ENCODE measurements at regions not wholly inside any gene's neighbourhood (a gene's known extent, or its start where the extent isn't known, plus 50 kb on each side); places are given as distances from the start of the nearest gene placed in this dataset.
"Not testable (repeated sequence)": the region's sequence is repeated elsewhere in the genome, so short reads cannot be mapped to it uniquely, and the experiment has no call there.

GRCh38 chr10:31188792-31189406, 130.1 kb upstream of the ZEB1 start:
- DNase-seq: no peak

GRCh38 chr10:31190488-31190887, 128.5 kb upstream of the ZEB1 start:
- DNase-seq: no peak

GRCh38 chr10:31192475-31192874, 126.5 kb upstream of the ZEB1 start:
- DNase-seq: no peak

GRCh38 chr10:31194986-31195385, 124.0 kb upstream of the ZEB1 start:
- DNase-seq: peak; percentile 95

GRCh38 chr10:31197886-31198285, 121.1 kb upstream of the ZEB1 start:
- no peak for DNase-seq

GRCh38 chr10:31204090-31204489, 114.9 kb upstream of the ZEB1 start:
- DNase-seq: no peak

GRCh38 chr10:31207636-31208035, 111.4 kb upstream of the ZEB1 start:
- no peak for DNase-seq

GRCh38 chr10:31209478-31209877, 109.5 kb upstream of the ZEB1 start:
- DNase-seq: no peak

GRCh38 chr10:31210190-31210589, 108.8 kb upstream of the ZEB1 start:
- no peak for DNase-seq

GRCh38 chr10:31213959-31214358, 105.1 kb upstream of the ZEB1 start:
- no peak for DNase-seq

- no peak for DNase-seq
Observed at GRCh38 chr10:31215052-31215451, 104.0 kb upstream of the ZEB1 start.

- DNase-seq: no peak
Observed at GRCh38 chr10:31219306-31219705, 99.7 kb upstream of the ZEB1 start.

GRCh38 chr10:31228780-31229179, 90.2 kb upstream of the ZEB1 start:
- DNase-seq: not testable (repeated sequence)

- DNase-seq: no peak
Observed at GRCh38 chr10:31239961-31240360, 79.1 kb upstream of the ZEB1 start.

- DNase-seq: peak; percentile 99
Observed at GRCh38 chr10:31242902-31243301, 76.1 kb upstream of the ZEB1 start.

- DNase-seq: not testable (repeated sequence)
Observed at GRCh38 chr10:31251118-31251517, 67.9 kb upstream of the ZEB1 start.

GRCh38 chr10:31253237-31253636, 65.8 kb upstream of the ZEB1 start:
- no peak for DNase-seq

GRCh38 chr10:31261511-31262311, 57.3 kb upstream of the ZEB1 start:
- DNase-seq: no peak

GRCh38 chr10:31262672-31263071, 56.3 kb upstream of the ZEB1 start:
- DNase-seq: no peak

- DNase-seq: no peak
Observed at GRCh38 chr10:31263903-31264302, 55.1 kb upstream of the ZEB1 start.

- DNase-seq: no peak
Observed at GRCh38 chr10:31268444-31269303, 50.3 kb upstream of the ZEB1 start.
